ENCODE measurements at regions not wholly inside any gene's neighbourhood (a gene's known extent, or its start where the extent isn't known, plus 50 kb on each side); places are given as distances from the start of the nearest gene placed in this dataset.

GRCh38 chr20:56796345-56796744 lies 167.2 kb downstream of the TFAP2C start:
- BruUV-seq (replicated peaks): no TSS peak
- no peak overlapping the region for H3K4me3 Mint-ChIP-seq (ENCODE audit: unreplicated experiment)
- intact Hi-C loops (cut with micrococcal nuclease): no loop called here
- no peaks in the 10 kb centered on the region for H3K4me1 Mint-ChIP-seq (ENCODE audit: insufficient read depth, unreplicated experiment)
- DNase-seq (ENCODE audit: unreplicated experiment): peak; percentile 30
- peak overlapping the region; percentile 8 for H3K27ac Mint-ChIP-seq (ENCODE audit: low read depth, unreplicated experiment)
- H3K36me3 Mint-ChIP-seq (ENCODE audit: insufficient read depth, unreplicated experiment): no peaks in the 10 kb centered on the region
- ChIA-PET POLR2A (interaction anchor here (0.6 kb wide), 2 partner anchors 103 to 143 kb away, joined by 3 read pairs; no protein-coding TSS in a partner anchor), CTCF (interaction anchor here (0.6 to 1.3 kb wide), 5 partner anchors 12 to 596 kb away, joined by 3 to 4 read pairs (median 3); no protein-coding TSS in a partner anchor)
- peaks cover 15% of the 10 kb centered on the region for H3K9me3 Mint-ChIP-seq (ENCODE audit: unreplicated experiment)
- no peak for TF ChIP-seq CTCF (IDR thresholded peaks at IDR 0.05; ENCODE audit: unreplicated experiment)
- H3K27me3 Mint-ChIP-seq (ENCODE audit: insufficient read depth, unreplicated experiment): no peaks in the 10 kb centered on the region

GRCh38 chr20:56797023-56797422 lies 167.9 kb downstream of the TFAP2C start:
- intact Hi-C loops (cut with micrococcal nuclease): no loop called here
- POLR2A ChIA-PET: interaction anchor here (0.6 to 2.4 kb wide), 3 partner anchors 9 to 144 kb away, joined by 3 to 8 read pairs (median 3); no protein-coding TSS in a partner anchor
- no peaks in the 10 kb centered on the region for H3K4me1 Mint-ChIP-seq (ENCODE audit: insufficient read depth, unreplicated experiment)

GRCh38 chr20:56798634-56799033 lies 169.5 kb downstream of the TFAP2C start:
- Mint-ChIP-seq H3K36me3 (ENCODE audit: insufficient read depth, unreplicated experiment) (no peaks in the 10 kb centered on the region), H3K9me3 (ENCODE audit: unreplicated experiment) (peaks cover 15% of the 10 kb centered on the region), H3K4me3 (ENCODE audit: unreplicated experiment) (no peak overlapping the region), H3K27ac (ENCODE audit: low read depth, unreplicated experiment) (no peak overlapping the region), H3K4me1 (ENCODE audit: insufficient read depth, unreplicated experiment) (no peaks in the 10 kb centered on the region), H3K27me3 (ENCODE audit: insufficient read depth, unreplicated experiment) (no peaks in the 10 kb centered on the region)
- DNase-seq (ENCODE audit: unreplicated experiment): no peak
- POLR2A ChIA-PET: interaction anchor here (0.9 to 2.4 kb wide), 2 partner anchors 11 to 17 kb away, joined by 3 to 8 read pairs; no protein-coding TSS in a partner anchor
- TF ChIP-seq CTCF (IDR thresholded peaks at IDR 0.05; ENCODE audit: unreplicated experiment): no peak
- intact Hi-C loops (cut with micrococcal nuclease): no loop called here
- CTCF ChIA-PET: interaction anchor here (1.5 kb wide), 1 partner anchor 10 kb away, joined by 5 read pairs; no protein-coding TSS in a partner anchor
- BruUV-seq (replicated peaks): no TSS peak

More at GRCh38 chr20:56797023-56797422, 167.9 kb downstream of the TFAP2C start:
- CTCF ChIA-PET: interaction anchor here (0.6 to 1.3 kb wide), 4 partner anchors 119 to 597 kb away, joined by 3 to 4 read pairs (median 4); no protein-coding TSS in a partner anchor
- Mint-ChIP-seq H3K27ac (ENCODE audit: low read depth, unreplicated experiment) (peak overlapping the region; percentile 8), H3K36me3 (ENCODE audit: insufficient read depth, unreplicated experiment) (no peaks in the 10 kb centered on the region), H3K27me3 (ENCODE audit: insufficient read depth, unreplicated experiment) (no peaks in the 10 kb centered on the region), H3K9me3 (ENCODE audit: unreplicated experiment) (peaks cover 15% of the 10 kb centered on the region), H3K4me3 (ENCODE audit: unreplicated experiment) (no peak overlapping the region)
- no TSS peak for BruUV-seq (replicated peaks)
- DNase-seq (ENCODE audit: unreplicated experiment): no peak
- no peak for TF ChIP-seq CTCF (IDR thresholded peaks at IDR 0.05; ENCODE audit: unreplicated experiment)

- ChIA-PET POLR2A (interaction anchor here (2.4 kb wide), 1 partner anchor 11 kb away, joined by 8 read pairs; no protein-coding TSS in a partner anchor), CTCF (interaction anchor here (0.7 to 1.5 kb wide), 2 partner anchors 11 to 124 kb away, joined by 3 to 5 read pairs; no protein-coding TSS in a partner anchor)
- Mint-ChIP-seq H3K4me3 (ENCODE audit: unreplicated experiment) (no peak overlapping the region), H3K36me3 (ENCODE audit: insufficient read depth, unreplicated experiment) (no peaks in the 10 kb centered on the region), H3K27ac (ENCODE audit: low read depth, unreplicated experiment) (no peak overlapping the region), H3K4me1 (ENCODE audit: insufficient read depth, unreplicated experiment) (no peaks in the 10 kb centered on the region), H3K9me3 (ENCODE audit: unreplicated experiment) (peaks cover 15% of the 10 kb centered on the region), H3K27me3 (ENCODE audit: insufficient read depth, unreplicated experiment) (no peaks in the 10 kb centered on the region)
- TF ChIP-seq CTCF (IDR thresholded peaks at IDR 0.05; ENCODE audit: unreplicated experiment): no peak
- DNase-seq (ENCODE audit: unreplicated experiment): no peak
- no TSS peak for BruUV-seq (replicated peaks)
- intact Hi-C loops (cut with micrococcal nuclease): no loop called here
Observed at GRCh38 chr20:56799187-56799586, 170.1 kb downstream of the TFAP2C start.
